ENCODE measurements at regions not wholly inside any gene's neighbourhood (a gene's known extent, or its start where the extent isn't known, plus 50 kb on each side); places are given as distances from the start of the nearest gene placed in this dataset.

GRCh38 chr4:155539746-155540145 is 126.9 kb upstream of the GUCY1A1 start:
- Histone ChIP-seq H3K9me2 (ENCODE audit: low read depth, low read length) (no peaks in the 10 kb centered on the region), H3K4me3 (ENCODE audit: low read depth, low read length, poor library complexity, severe bottlenecking) (no peak overlapping the region), H3K27me3 (ENCODE audit: insufficient read depth, low read length) (no peaks in the 10 kb centered on the region), H3K27ac (ENCODE audit: low read depth, low read length, poor library complexity, severe bottlenecking) (no peak overlapping the region), H4K20me1 (ENCODE audit: insufficient read depth, low read length) (no peaks in the 10 kb centered on the region), H3K36me3 (ENCODE audit: insufficient read depth, low read length) (no peaks in the 10 kb centered on the region), H3K4me2 (ENCODE audit: low read length) (no peak overlapping the region), H3K79me2 (ENCODE audit: insufficient read depth, low read length) (no peaks in the 10 kb centered on the region), H3K9me3 (ENCODE audit: low read length) (no peaks in the 10 kb centered on the region), H2AFZ (ENCODE audit: low read length) (no peak overlapping the region), H3F3A (ENCODE audit: insufficient read depth, low read length) (no peaks in the 10 kb centered on the region), H3K9ac (ENCODE audit: low read length) (no peak overlapping the region), H3K4me1 (ENCODE audit: insufficient read depth, low read length, severe bottlenecking) (no peaks in the 10 kb centered on the region)
- TF ChIP-seq EZH2 (IDR thresholded peaks at IDR 0.05; ENCODE audit: borderline replicate concordance, low read length) = no peak

GRCh38 chr4:155535802-155536454 is 130.7 kb upstream of the GUCY1A1 start:
- H4K20me1 ChIP-seq (ENCODE audit: insufficient read depth, low read length) = no peaks in the 10 kb centered on the region
- no peaks in the 10 kb centered on the region for H3K27me3 ChIP-seq (ENCODE audit: insufficient read depth, low read length)
- H3K9me2 ChIP-seq (ENCODE audit: low read depth, low read length) = no peaks in the 10 kb centered on the region
- no peaks in the 10 kb centered on the region for H3K79me2 ChIP-seq (ENCODE audit: insufficient read depth, low read length)
- no peaks in the 10 kb centered on the region for H3K9me3 ChIP-seq (ENCODE audit: low read length)
- H3K4me2 ChIP-seq (ENCODE audit: low read length) = no peak overlapping the region
- no peaks in the 10 kb centered on the region for H3K4me1 ChIP-seq (ENCODE audit: insufficient read depth, low read length, severe bottlenecking)
- H3K9ac ChIP-seq (ENCODE audit: low read length) = no peak overlapping the region
- TF ChIP-seq EZH2 (IDR thresholded peaks at IDR 0.05; ENCODE audit: borderline replicate concordance, low read length) = no peak
- no peak for TF ChIP-seq CTCF (IDR thresholded peaks at IDR 0.05; ENCODE audit: low read length)
- H3K36me3 ChIP-seq (ENCODE audit: insufficient read depth, low read length) = no peaks in the 10 kb centered on the region
- H3K4me3 ChIP-seq (ENCODE audit: low read depth, low read length, poor library complexity, severe bottlenecking) = no peak overlapping the region
- no peaks in the 10 kb centered on the region for H3F3A ChIP-seq (ENCODE audit: insufficient read depth, low read length)
- no peak overlapping the region for H2AFZ ChIP-seq (ENCODE audit: low read length)
- H3K27ac ChIP-seq (ENCODE audit: low read depth, low read length, poor library complexity, severe bottlenecking) = no peak overlapping the region

- no peak overlapping the region for H2AFZ ChIP-seq (ENCODE audit: low read length)
- H3K79me2 ChIP-seq (ENCODE audit: insufficient read depth, low read length) = no peaks in the 10 kb centered on the region
- H3K9me2 ChIP-seq (ENCODE audit: low read depth, low read length) = no peaks in the 10 kb centered on the region
- no peaks in the 10 kb centered on the region for H3F3A ChIP-seq (ENCODE audit: insufficient read depth, low read length)
- no peaks in the 10 kb centered on the region for H4K20me1 ChIP-seq (ENCODE audit: insufficient read depth, low read length)
- H3K9ac ChIP-seq (ENCODE audit: low read length) = no peak overlapping the region
- no peak overlapping the region for H3K27ac ChIP-seq (ENCODE audit: low read depth, low read length, poor library complexity, severe bottlenecking)
- no peak overlapping the region for H3K4me3 ChIP-seq (ENCODE audit: low read depth, low read length, poor library complexity, severe bottlenecking)
- TF ChIP-seq CTCF (IDR thresholded peaks at IDR 0.05; ENCODE audit: low read length) (no peak), EZH2 (IDR thresholded peaks at IDR 0.05; ENCODE audit: borderline replicate concordance, low read length) (no peak)
- H3K36me3 ChIP-seq (ENCODE audit: insufficient read depth, low read length) = no peaks in the 10 kb centered on the region
- H3K9me3 ChIP-seq (ENCODE audit: low read length) = no peaks in the 10 kb centered on the region
- no peak overlapping the region for H3K4me2 ChIP-seq (ENCODE audit: low read length)
- no peaks in the 10 kb centered on the region for H3K4me1 ChIP-seq (ENCODE audit: insufficient read depth, low read length, severe bottlenecking)
- H3K27me3 ChIP-seq (ENCODE audit: insufficient read depth, low read length) = no peaks in the 10 kb centered on the region
These were observed 134.1 kb upstream of the GUCY1A1 start for GRCh38 chr4:155532373-155533085.

Data from OCI-LY1 (cell line).